GM12878 (cell line): ENCODE measurements at regions not wholly inside any gene's neighbourhood (a gene's known extent, or its start where the extent isn't known, plus 50 kb on each side); places are given as distances from the start of the nearest gene placed in this dataset.

Experiments used
- ATAC-seq: fragments of 200-7000 bp; cut with Tn5 transposase; 3 replicates; pipeline ENCODE4 v1.9.1; 2020; ENCODE audit warnings: mild to moderate bottlenecking, moderate library complexity
- BruUV-seq: library from RNA; stranded (reverse); fragments of 400-500 nt; replicated peaks from 2 replicates; lab custom pipeline; 2021; lab: Mats Ljungman, UMichigan
- CTCF ChIA-PET: fragments of 300-600 bp; sonication (Branson Sonifier 250); formaldehyde crosslinking; extraction: SDS; loops from one replicate; lab custom pipeline; 2021; ENCODE audit warnings: inconsistent platforms; lab: Yijun Ruan, JAX
- POLR2A ChIA-PET: fragments of 350-600 bp; formaldehyde crosslinking; extraction: SDS; loops from one replicate; lab custom pipeline; 2021; ENCODE audit warnings: inconsistent platforms; lab: Charles Lee
- RAD21 ChIA-PET: fragments of 300-600 bp; sonication (Branson Sonifier 250); formaldehyde crosslinking; loops from one replicate; lab custom pipeline; 2023; ENCODE audit warnings: antibody characterized with exemption; ENCODE audit not compliant: unreplicated experiment; lab: Charles Lee
- SMC1A ChIA-PET: fragments of 300-600 bp; sonication (Branson Sonifier 250); formaldehyde crosslinking; loops from one replicate; lab custom pipeline; 2023; ENCODE audit not compliant: unreplicated experiment, uncharacterized antibody; lab: Charles Lee
- DNase-seq: peaks from one replicate; pipeline ENCODE4 v3.0.0-alpha.2; 2011; ENCODE audit warnings: low read depth, low spot score
- FAIRE-seq: peaks from 3 replicates; lab custom pipeline; 2011; peaks lifted over from hg19 to GRCh38; lab: Jason Lieb, UNC
- H2AFZ ChIP-seq: 2 replicates; pipeline ENCODE4 v1.6.0; 2011; ENCODE audit warnings: low read depth, low read length, control low read depth; ENCODE audit not compliant: control insufficient read depth
- H3K27ac ChIP-seq: 2 replicates; pipeline ENCODE4 v1.5.1; 2011; ENCODE audit warnings: control low read depth; ENCODE audit not compliant: control insufficient read depth, insufficient read depth
- H3K27me3 ChIP-seq, 2 experiments: replicated peaks in 1 of 2; 2 replicates each; pipeline versions ENCODE4 v1.6.0 to v1.6.1; 2011; ENCODE audit warnings: low read length in 1 of 2; ENCODE audit not compliant: control insufficient read depth in 2 of 2, insufficient read depth in 2 of 2
- H3K36me3 ChIP-seq, 2 experiments: 2 replicates each; pipeline ENCODE4 v1.5.1; 2011; ENCODE audit warnings: low read length in 1 of 2; ENCODE audit not compliant: control insufficient read depth in 2 of 2, insufficient read depth in 2 of 2
- H3K4me1 ChIP-seq: 2 replicates; pipeline ENCODE4 v1.6.1; 2011; ENCODE audit warnings: mild to moderate bottlenecking, low read length, moderate library complexity, mixed read lengths; ENCODE audit not compliant: control insufficient read depth, insufficient read depth
- H3K4me2 ChIP-seq: 2 replicates; pipeline ENCODE4 v1.6.0; 2011; ENCODE audit warnings: control low read depth; ENCODE audit not compliant: control insufficient read depth, insufficient read depth
- H3K4me3 ChIP-seq: fragments of 200-600 bp; sonication (generic); 2 replicates; pipeline ENCODE4 v1.5.1; 2016
- H3K79me2 ChIP-seq: 2 replicates; pipeline ENCODE4 v1.6.0; 2011; ENCODE audit warnings: low read length; ENCODE audit not compliant: control insufficient read depth, insufficient read depth
- H3K9ac ChIP-seq: 2 replicates; pipeline ENCODE4 v1.8.0; 2011; ENCODE audit warnings: low read length, control low read depth, mixed read lengths; ENCODE audit not compliant: control insufficient read depth, insufficient read depth
- H3K9me3 ChIP-seq: replicated peaks from 3 replicates; pipeline ENCODE4 v1.5.1; 2011; ENCODE audit warnings: mild to moderate bottlenecking, low read length; ENCODE audit not compliant: control insufficient read depth, insufficient read depth
- H4K20me1 ChIP-seq: 2 replicates; pipeline ENCODE4 v1.6.0; 2011; ENCODE audit not compliant: control insufficient read depth, insufficient read depth
- CBX3 ChIP-seq: fragments of 200-600 bp; sonication (generic); IDR thresholded peaks from 2 replicates; pipeline ENCODE4 v1.6.1; 2016; ENCODE audit warnings: low read depth, borderline replicate concordance
- FOXM1 ChIP-seq: IDR thresholded peaks from 2 replicates; pipeline ENCODE4 v1.6.1; 2012; ENCODE audit warnings: low read depth, mild to moderate bottlenecking, inconsistent platforms, low read length, moderate library complexity
- IKZF1 ChIP-seq: fragments of 450-650 bp; conservative IDR thresholded peaks from 2 replicates; pipeline ENCODE4 v1.6.1; 2017; ENCODE audit warnings: antibody characterized with exemption, mild to moderate bottlenecking
- NRF1 ChIP-seq: conservative IDR thresholded peaks from 2 replicates; pipeline ENCODE4 v1.6.1; 2011; ENCODE audit warnings: mild to moderate bottlenecking, low read depth, low read length, improper control_type of control experiment
- RB1 ChIP-seq: fragments of 450-650 bp; formaldehyde crosslinking; IDR thresholded peaks from 2 replicates; pipeline ENCODE4 v1.6.1; 2017; ENCODE audit warnings: mild to moderate bottlenecking, borderline replicate concordance
- RBBP5 ChIP-seq: fragments of 200-600 bp; sonication (generic); conservative IDR thresholded peaks from 2 replicates; pipeline ENCODE4 v1.6.1; 2016
- RCOR1 ChIP-seq: conservative IDR thresholded peaks from 2 replicates; pipeline ENCODE4 v1.6.1; 2012; ENCODE audit warnings: low read depth, low read length, improper control_type of control experiment
- RELA ChIP-seq: fragments of 450-650 bp; IDR thresholded peaks from 2 replicates; pipeline ENCODE4 v1.8.0; 2014; ENCODE audit warnings: borderline replicate concordance; ENCODE audit not compliant: partially characterized antibody
- RUNX3 ChIP-seq: IDR thresholded peaks from 2 replicates; pipeline ENCODE4 v1.6.1; 2012; ENCODE audit warnings: low read length, inconsistent platforms
- TAF1 ChIP-seq: IDR thresholded peaks from 2 replicates; pipeline ENCODE4 v1.6.1; 2011; ENCODE audit warnings: mild to moderate bottlenecking, low read depth, low read length, borderline replicate concordance
- ZNF217 ChIP-seq: fragments of 450-650 bp; IDR thresholded peaks from 2 replicates; pipeline ENCODE4 v1.6.1; 2017; ENCODE audit warnings: antibody characterized with exemption, mild to moderate bottlenecking
- WGBS: methylation state at CpG from one replicate; pipeline ENCODE4 v1.1.6; 2016; ENCODE audit warnings: low lambda C conversion rate; ENCODE audit not compliant: insufficient replicate concordance, insufficient coverage; ENCODE audit errors: missing lambda C conversion rate; 5-methylcytosine and 5-hydroxymethylcytosine counted together
- in situ Hi-C: fragments of 300-500 bp; cut with MboI; formaldehyde crosslinking; loops from 9 replicates; pipeline ENCODE4 v1.14.3; 2018; ENCODE audit warnings: mixed read lengths
- intact Hi-C: fragments of 100-400 bp; cut with micrococcal nuclease; formaldehyde crosslinking; loops from one replicate; pipeline ENCODE4 v1.14.2; 2022; ENCODE audit not compliant: unreplicated experiment
- TF ChIP-seq, protein P1 (sequence below), 3 experiments: IDR thresholded peaks in 2 of 3; conservative IDR thresholded peaks in 1 of 3; 2 replicates each; pipeline ENCODE4 v1.5.1; 2011; ENCODE audit warnings: low read depth in 3 of 3, low read length in 3 of 3, mild to moderate bottlenecking in 3 of 3, control low read depth in 2 of 3, moderate library complexity in 2 of 3, inconsistent platforms in 1 of 3, mixed read lengths in 1 of 3; ENCODE audit not compliant: control insufficient read depth in 2 of 3, insufficient read depth in 1 of 3; ENCODE audit errors: extremely low read depth in 1 of 3
- TF ChIP-seq, protein P2 (sequence below): IDR thresholded peaks from 2 replicates; pipeline ENCODE4 v1.6.1; 2012; ENCODE audit warnings: low read depth, low read length, improper control_type of control experiment

DNA sequence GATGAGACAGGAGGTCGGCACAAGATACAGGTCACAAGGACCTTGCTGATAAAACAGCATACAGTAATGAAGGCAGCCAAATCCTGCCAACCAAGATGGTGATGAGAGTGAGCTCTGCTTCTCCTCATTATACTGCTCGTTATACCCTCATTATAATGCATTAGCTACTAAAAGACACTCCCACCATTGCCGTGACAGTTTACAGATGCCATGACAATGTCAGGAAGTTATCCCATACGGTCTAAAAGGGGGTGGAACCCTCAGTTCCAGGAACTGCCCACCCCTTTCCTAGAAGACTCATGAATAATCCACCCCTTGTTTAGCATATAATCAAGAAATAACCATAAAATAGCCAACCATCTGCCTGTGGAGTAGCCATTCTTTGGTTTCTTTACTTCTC, 224.2 kb downstream of the RBM43 start:
- Histone ChIP-seq H3K4me2 (no peak overlapping the region), H3K4me1 (no peaks in the 10 kb centered on the region), H2AFZ (no peak overlapping the region), H3K9me3 (no peaks in the 10 kb centered on the region), H4K20me1 (no peaks in the 10 kb centered on the region), H3K27ac (no peak overlapping the region), H3K79me2 (no peaks in the 10 kb centered on the region), H3K27me3 (0 out of 4 replicates have a peak, but pooled peaks cover 0 to 1% of the 10 kb centered on the region in 2 experiments), H3K9ac (no peak overlapping the region), H3K4me3 (no peak overlapping the region), H3K36me3 (no peaks in the 10 kb centered on the region)
- no peak for ATAC-seq
- in situ Hi-C loops, result no loop called here
- WGBS, result 3% methylated on average over 4 of the region's 4 CpGs
- ChIA-PET SMC1A (no interaction called here), CTCF (no interaction called here), RAD21 (no interaction called here), POLR2A (no interaction called here)
- no peak for DNase-seq
- BruUV-seq, result no TSS peak
- intact Hi-C loops, result no loop called here
- FAIRE-seq, result no peak
- TF ChIP-seq RBBP5, result no peak
- no peak for TF ChIP-seq NRF1
- TF ChIP-seq RB1, result no peak
- TF ChIP-seq, protein P1, sequence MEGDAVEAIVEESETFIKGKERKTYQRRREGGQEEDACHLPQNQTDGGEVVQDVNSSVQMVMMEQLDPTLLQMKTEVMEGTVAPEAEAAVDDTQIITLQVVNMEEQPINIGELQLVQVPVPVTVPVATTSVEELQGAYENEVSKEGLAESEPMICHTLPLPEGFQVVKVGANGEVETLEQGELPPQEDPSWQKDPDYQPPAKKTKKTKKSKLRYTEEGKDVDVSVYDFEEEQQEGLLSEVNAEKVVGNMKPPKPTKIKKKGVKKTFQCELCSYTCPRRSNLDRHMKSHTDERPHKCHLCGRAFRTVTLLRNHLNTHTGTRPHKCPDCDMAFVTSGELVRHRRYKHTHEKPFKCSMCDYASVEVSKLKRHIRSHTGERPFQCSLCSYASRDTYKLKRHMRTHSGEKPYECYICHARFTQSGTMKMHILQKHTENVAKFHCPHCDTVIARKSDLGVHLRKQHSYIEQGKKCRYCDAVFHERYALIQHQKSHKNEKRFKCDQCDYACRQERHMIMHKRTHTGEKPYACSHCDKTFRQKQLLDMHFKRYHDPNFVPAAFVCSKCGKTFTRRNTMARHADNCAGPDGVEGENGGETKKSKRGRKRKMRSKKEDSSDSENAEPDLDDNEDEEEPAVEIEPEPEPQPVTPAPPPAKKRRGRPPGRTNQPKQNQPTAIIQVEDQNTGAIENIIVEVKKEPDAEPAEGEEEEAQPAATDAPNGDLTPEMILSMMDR (IDR thresholded peaks at IDR 0.05 in 2 of 3, conservative IDR thresholded peaks at IDR 0.05 in 1 of 3; ENCODE audit: control insufficient read depth in 2 of 3, extremely low read depth in 1 of 3, insufficient read depth in 1 of 3, low read depth in 3 of 3, low read length in 3 of 3), result no peak
- TF ChIP-seq CBX3, result no peak
- no peak for TF ChIP-seq RUNX3
- no peak for TF ChIP-seq RCOR1
- TF ChIP-seq ZNF217, result no peak
- no peak for TF ChIP-seq RELA
- TF ChIP-seq IKZF1, result no peak
- no peak for TF ChIP-seq FOXM1
- TF ChIP-seq, protein P2, sequence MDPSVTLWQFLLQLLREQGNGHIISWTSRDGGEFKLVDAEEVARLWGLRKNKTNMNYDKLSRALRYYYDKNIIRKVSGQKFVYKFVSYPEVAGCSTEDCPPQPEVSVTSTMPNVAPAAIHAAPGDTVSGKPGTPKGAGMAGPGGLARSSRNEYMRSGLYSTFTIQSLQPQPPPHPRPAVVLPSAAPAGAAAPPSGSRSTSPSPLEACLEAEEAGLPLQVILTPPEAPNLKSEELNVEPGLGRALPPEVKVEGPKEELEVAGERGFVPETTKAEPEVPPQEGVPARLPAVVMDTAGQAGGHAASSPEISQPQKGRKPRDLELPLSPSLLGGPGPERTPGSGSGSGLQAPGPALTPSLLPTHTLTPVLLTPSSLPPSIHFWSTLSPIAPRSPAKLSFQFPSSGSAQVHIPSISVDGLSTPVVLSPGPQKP, result no peak
- TF ChIP-seq TAF1, result no peak
